K562 (cell line): ENCODE measurements at regions not wholly inside any gene's neighbourhood (a gene's known extent, or its start where the extent isn't known, plus 50 kb on each side); places are given as distances from the start of the nearest gene placed in this dataset.

Experiments
- CBX8 ChIP-seq: fragments of 200-600 bp; sonication (generic); IDR thresholded peaks from 2 replicates; pipeline ENCODE4 v1.6.1; 2012; ENCODE audit warnings: borderline replicate concordance, mixed run types, low read depth, mild to moderate bottlenecking, moderate library complexity, mixed read lengths, low read length, control low read depth, inconsistent platforms; ENCODE audit not compliant: poor library complexity, severe bottlenecking; ENCODE audit errors: extremely low read depth
- FOXJ3 ChIP-seq: sonication (generic); formaldehyde crosslinking; IDR thresholded peaks from 2 replicates; pipeline ENCODE4 v1.4.0; 2020; ENCODE audit warnings: mild to moderate bottlenecking, missing genetic modification reagents
- FOXP1 ChIP-seq: sonication (generic); formaldehyde crosslinking; IDR thresholded peaks from 2 replicates; pipeline ENCODE4 v1.8.0; 2022; ENCODE audit warnings: mild to moderate bottlenecking, missing genetic modification reagents
- MTA3 ChIP-seq: fragments of 450-650 bp; formaldehyde crosslinking; IDR thresholded peaks from 2 replicates; pipeline ENCODE4 v1.6.1; 2017; ENCODE audit warnings: mild to moderate bottlenecking, borderline replicate concordance
- POLR2A ChIP-seq: fragments of 450-650 bp; conservative IDR thresholded peaks from 2 replicates; pipeline ENCODE4 v1.6.1; 2016
- RAD21 ChIP-seq, 2 experiments: fragments of 250-450 bp in 1 of 2; fragments of 450-650 bp in 1 of 2; sonication (Bioruptor Pico) in 1 of 2; formaldehyde crosslinking in 1 of 2; IDR thresholded peaks in 1 of 2; conservative IDR thresholded peaks in 1 of 2; 2 replicates each; pipeline versions ENCODE4 v1.4.0 to v1.8.0; 2020 to 2022; ENCODE audit warnings: mild to moderate bottlenecking in 2 of 2, moderate library complexity in 1 of 2
- SMAD3 ChIP-seq: fragments of 450-650 bp; formaldehyde crosslinking; conservative IDR thresholded peaks from 2 replicates; pipeline ENCODE4 v1.4.0; 2020; ENCODE audit warnings: mild to moderate bottlenecking
- SOX6 ChIP-seq: fragments of 450-650 bp; IDR thresholded peaks from 2 replicates; pipeline ENCODE4 v1.6.1; 2014; ENCODE audit warnings: mild to moderate bottlenecking
- TARDBP ChIP-seq: fragments of 450-650 bp; IDR thresholded peaks from 2 replicates; pipeline ENCODE4 v1.6.1; 2016
- ZBTB17 ChIP-seq: fragments of 450-650 bp; formaldehyde crosslinking; IDR thresholded peaks from 2 replicates; pipeline ENCODE4 v1.4.0; 2020; ENCODE audit warnings: mild to moderate bottlenecking
- TF ChIP-seq, protein P1 (sequence below): sonication (generic); formaldehyde crosslinking; IDR thresholded peaks from 2 replicates; pipeline ENCODE4 v1.8.0; 2023; ENCODE audit warnings: mild to moderate bottlenecking, missing genetic modification reagents
- TF ChIP-seq, protein P2 (sequence below), 2 experiments: fragments of 200-800 bp in 1 of 2; sonication (Bioruptor generic) in 1 of 2; sonication (generic) in 1 of 2; formaldehyde crosslinking in 1 of 2; IDR thresholded peaks in 1 of 2; conservative IDR thresholded peaks in 1 of 2; 2 replicates each; pipeline versions ENCODE4 v1.5.0 to v1.6.1; 2016 to 2020; ENCODE audit warnings: missing compliant biosample characterization in 1 of 2, missing genetic modification characterization in 1 of 2, missing genetic modification reagents in 1 of 2

DNA sequence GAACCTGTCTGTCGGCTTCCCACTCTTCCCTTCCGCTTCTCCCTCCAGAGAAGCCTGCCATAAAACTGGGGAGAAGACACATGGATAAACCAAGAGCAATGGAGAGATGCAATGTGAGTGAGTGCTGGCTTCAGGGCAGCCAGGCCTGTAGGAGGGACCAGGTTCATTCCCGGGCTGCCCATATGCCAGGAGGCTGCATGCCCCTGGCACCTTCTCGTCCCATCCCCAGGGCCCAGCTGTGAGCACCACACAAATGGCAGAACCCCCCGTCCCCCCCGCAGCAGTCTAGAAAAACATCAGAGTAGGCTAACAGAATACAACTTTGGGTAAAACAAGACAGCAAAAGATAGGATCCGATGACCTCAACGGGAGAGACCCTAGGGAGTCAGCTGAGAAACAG, 341.3 kb upstream of the SHH start:
- TF ChIP-seq TARDBP = no peak
- no peak for TF ChIP-seq SMAD3 (CRISPR knock-in tag)
- no peak for TF ChIP-seq RAD21 (CRISPR knock-in tag; conservative IDR thresholded peaks at IDR 0.05 in 1 of 2, IDR thresholded peaks at IDR 0.05 in 1 of 2)
- no peak for TF ChIP-seq CBX8
- TF ChIP-seq, protein P1, sequence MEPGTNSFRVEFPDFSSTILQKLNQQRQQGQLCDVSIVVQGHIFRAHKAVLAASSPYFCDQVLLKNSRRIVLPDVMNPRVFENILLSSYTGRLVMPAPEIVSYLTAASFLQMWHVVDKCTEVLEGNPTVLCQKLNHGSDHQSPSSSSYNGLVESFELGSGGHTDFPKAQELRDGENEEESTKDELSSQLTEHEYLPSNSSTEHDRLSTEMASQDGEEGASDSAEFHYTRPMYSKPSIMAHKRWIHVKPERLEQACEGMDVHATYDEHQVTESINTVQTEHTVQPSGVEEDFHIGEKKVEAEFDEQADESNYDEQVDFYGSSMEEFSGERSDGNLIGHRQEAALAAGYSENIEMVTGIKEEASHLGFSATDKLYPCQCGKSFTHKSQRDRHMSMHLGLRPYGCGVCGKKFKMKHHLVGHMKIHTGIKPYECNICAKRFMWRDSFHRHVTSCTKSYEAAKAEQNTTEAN (CRISPR knock-in tag) = no peak
- TF ChIP-seq SOX6 = no peak
- no peak for TF ChIP-seq FOXP1 (CRISPR knock-in tag)
- TF ChIP-seq ZBTB17 (CRISPR knock-in tag) = no peak
- no peak for TF ChIP-seq FOXJ3
- TF ChIP-seq, protein P2, sequence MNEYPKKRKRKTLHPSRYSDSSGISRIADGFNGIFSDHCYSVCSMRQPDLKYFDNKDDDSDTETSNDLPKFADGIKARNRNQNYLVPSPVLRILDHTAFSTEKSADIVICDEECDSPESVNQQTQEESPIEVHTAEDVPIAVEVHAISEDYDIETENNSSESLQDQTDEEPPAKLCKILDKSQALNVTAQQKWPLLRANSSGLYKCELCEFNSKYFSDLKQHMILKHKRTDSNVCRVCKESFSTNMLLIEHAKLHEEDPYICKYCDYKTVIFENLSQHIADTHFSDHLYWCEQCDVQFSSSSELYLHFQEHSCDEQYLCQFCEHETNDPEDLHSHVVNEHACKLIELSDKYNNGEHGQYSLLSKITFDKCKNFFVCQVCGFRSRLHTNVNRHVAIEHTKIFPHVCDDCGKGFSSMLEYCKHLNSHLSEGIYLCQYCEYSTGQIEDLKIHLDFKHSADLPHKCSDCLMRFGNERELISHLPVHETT (CRISPR knock-in tag; conservative IDR thresholded peaks at IDR 0.05 in 1 of 2, IDR thresholded peaks at IDR 0.05 in 1 of 2) = no peak
- no peak for TF ChIP-seq POLR2A
- no peak for TF ChIP-seq MTA3
